IPS DF 6.9 (cell line): ENCODE measurements at regions not wholly inside any gene's neighbourhood (a gene's known extent, or its start where the extent isn't known, plus 50 kb on each side); places are given as distances from the start of the nearest gene placed in this dataset.
A peak's percentile ranks its signal among the peaks of the same experiment; 100 is the strongest.

Source experiments
- DNase-seq: peaks from one replicate; pipeline ENCODE4 v3.0.0-alpha.2; 2013; ENCODE audit warnings: low read depth, low spot score
- H3K27ac ChIP-seq: one replicate; pipeline ENCODE4 v1.5.1; 2013; ENCODE audit warnings: low read length, control low read depth
- H3K27me3 ChIP-seq: 2 replicates; pipeline ENCODE4 v1.6.1; 2013; ENCODE audit warnings: mild to moderate bottlenecking, low read length; ENCODE audit not compliant: control insufficient read depth, insufficient read depth
- H3K36me3 ChIP-seq: 2 replicates; pipeline ENCODE4 v1.6.1; 2013; ENCODE audit warnings: low read length; ENCODE audit not compliant: control insufficient read depth, insufficient read depth
- H3K4me1 ChIP-seq: 2 replicates; pipeline ENCODE4 v1.6.1; 2013; ENCODE audit warnings: low read length; ENCODE audit not compliant: control insufficient read depth, insufficient read depth
- H3K4me3 ChIP-seq: 2 replicates; pipeline ENCODE4 v1.5.1; 2013; ENCODE audit warnings: mild to moderate bottlenecking, low read length
- H3K9me3 ChIP-seq: 2 replicates; pipeline ENCODE4 v1.6.1; 2013; ENCODE audit warnings: low read length, inconsistent platforms; ENCODE audit not compliant: control insufficient read depth, insufficient read depth
- WGBS: extraction: QIAGEN DNeasy Blood & Tissue Kit; methylation state at CpG from one replicate; pipeline ENCODE4 v1.1.7; 2013; ENCODE audit warnings: mixed read lengths, missing lambda C conversion rate; ENCODE audit not compliant: insufficient read length, insufficient coverage; 5-methylcytosine and 5-hydroxymethylcytosine counted together

DNA sequence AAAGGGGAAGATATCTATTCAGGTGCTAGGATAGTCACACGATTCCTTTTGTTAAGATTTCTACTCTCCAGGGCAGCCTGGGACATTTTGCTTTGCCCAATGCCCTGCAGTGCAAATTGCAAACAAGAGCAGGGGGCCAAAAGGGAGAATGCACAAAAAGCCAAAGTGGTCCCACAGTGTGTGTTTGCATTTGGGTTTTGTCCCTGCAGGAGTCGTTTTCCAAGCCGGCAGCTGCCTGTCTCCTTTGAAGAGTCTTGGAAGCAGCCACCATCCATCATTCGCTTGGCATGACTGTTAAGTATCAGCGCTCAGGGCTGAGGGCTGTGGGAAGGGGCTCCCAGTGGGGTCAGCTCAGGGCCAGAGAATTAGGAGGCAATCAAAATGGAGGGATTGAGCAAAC is 184.7 kb downstream of the MIAT start:
- WGBS: no CpG with 5 or more reads among the region's 5 CpGs
- no peaks in the 10 kb centered on the region for H3K9me3 ChIP-seq
- 0 out of 2 replicates have a peak, but pooled peaks cover 3% of the 10 kb centered on the region for H3K4me1 ChIP-seq
- H3K4me3 ChIP-seq: no peak overlapping the region
- H3K27me3 ChIP-seq: no peaks in the 10 kb centered on the region
- no peak for DNase-seq
- H3K36me3 ChIP-seq: no peaks in the 10 kb centered on the region
- H3K27ac ChIP-seq: no peak overlapping the region

DNA sequence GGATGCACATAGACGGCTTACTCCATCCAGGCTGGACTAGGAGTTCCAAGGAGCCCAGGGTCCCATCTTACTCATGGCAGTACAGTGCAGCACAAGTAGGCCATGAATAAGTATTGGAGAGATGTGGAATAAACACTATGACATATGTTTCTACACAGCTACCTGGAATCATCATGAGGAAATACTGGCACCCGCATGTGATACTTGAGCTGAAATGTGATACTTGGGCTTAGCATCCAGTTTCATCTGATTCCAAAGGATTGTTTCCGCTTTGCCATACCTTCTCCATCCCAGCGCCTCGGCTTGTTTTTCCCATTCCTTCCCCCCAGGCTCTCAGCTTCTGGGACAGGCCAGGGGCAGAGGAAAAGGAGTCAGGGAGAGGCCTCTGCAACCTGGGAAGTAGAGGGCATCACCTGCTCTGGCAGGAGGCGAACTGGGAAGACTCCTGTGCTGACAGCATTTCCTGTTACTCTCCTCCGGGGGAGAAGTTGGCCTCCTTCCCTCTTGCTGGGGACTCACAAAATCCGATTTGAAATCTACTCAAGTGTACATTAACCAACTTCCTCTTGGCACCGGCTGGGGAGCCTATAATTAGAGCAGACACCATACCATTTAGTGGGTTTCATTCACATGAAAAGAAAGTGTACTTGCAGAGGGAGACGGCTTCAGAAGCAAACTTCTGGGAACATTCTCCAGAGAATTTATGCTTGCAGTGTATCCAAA is 187.8 kb downstream of the MIAT start:
- no peak for DNase-seq
- WGBS: no CpG with 5 or more reads among the region's 10 CpGs
- H3K27ac ChIP-seq: no peak overlapping the region
- no peak overlapping the region for H3K4me3 ChIP-seq
- no peaks in the 10 kb centered on the region for H3K9me3 ChIP-seq
- no peaks in the 10 kb centered on the region for H3K4me1 ChIP-seq
- H3K36me3 ChIP-seq: no peaks in the 10 kb centered on the region
- no peaks in the 10 kb centered on the region for H3K27me3 ChIP-seq

DNA sequence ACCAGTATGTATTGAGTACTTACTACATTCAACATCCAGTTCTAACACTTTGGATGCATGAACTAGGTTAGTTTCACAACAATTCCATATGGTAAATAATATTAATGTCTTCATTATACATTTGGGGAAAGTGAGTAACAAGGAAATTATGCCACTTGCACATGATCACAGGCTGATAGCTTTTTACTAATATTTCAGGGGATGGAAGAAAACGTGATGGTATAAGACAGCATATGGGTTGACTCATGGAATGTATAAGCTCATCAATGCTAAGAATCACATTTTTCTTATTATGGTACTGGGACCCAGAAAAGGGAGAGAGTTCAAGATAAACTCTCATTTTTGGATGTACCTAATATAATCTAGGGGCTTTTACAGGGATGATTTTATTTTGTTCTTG is 188.7 kb downstream of the MIAT start:
- no CpG with 5 or more reads among the region's 1 CpG for WGBS
- no peak overlapping the region for H3K4me3 ChIP-seq
- DNase-seq: no peak
- H3K27ac ChIP-seq: no peak overlapping the region
- no peaks in the 10 kb centered on the region for H3K36me3 ChIP-seq
- H3K27me3 ChIP-seq: no peaks in the 10 kb centered on the region
- H3K9me3 ChIP-seq: no peaks in the 10 kb centered on the region
- H3K4me1 ChIP-seq: no peaks in the 10 kb centered on the region

DNA sequence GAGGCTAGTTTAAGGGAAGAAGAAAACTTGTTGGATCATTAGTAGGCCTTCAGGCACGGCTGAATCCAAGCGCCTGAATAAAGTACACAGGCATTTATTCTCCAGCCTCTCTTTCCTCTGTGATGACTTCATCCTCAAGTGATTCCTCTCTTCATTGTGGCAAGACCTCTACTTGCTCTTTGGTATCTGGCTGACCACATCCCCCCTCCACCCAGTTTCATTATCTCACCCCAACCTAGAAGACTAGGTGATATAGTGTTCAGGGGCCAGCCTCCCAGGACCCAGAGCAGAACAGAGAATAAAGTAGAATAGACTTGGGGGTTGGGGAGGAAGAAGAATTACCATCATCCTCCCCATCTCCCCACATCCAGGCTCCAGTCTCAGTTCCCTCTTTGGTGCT is 189.3 kb downstream of the MIAT start:
- no peaks in the 10 kb centered on the region for H3K4me1 ChIP-seq
- no peaks in the 10 kb centered on the region for H3K36me3 ChIP-seq
- no peak overlapping the region for H3K27ac ChIP-seq
- DNase-seq: no peak
- WGBS: no CpG with 5 or more reads among the region's 2 CpGs
- no peak overlapping the region for H3K4me3 ChIP-seq
- H3K9me3 ChIP-seq: no peaks in the 10 kb centered on the region
- H3K27me3 ChIP-seq: no peaks in the 10 kb centered on the region

DNA sequence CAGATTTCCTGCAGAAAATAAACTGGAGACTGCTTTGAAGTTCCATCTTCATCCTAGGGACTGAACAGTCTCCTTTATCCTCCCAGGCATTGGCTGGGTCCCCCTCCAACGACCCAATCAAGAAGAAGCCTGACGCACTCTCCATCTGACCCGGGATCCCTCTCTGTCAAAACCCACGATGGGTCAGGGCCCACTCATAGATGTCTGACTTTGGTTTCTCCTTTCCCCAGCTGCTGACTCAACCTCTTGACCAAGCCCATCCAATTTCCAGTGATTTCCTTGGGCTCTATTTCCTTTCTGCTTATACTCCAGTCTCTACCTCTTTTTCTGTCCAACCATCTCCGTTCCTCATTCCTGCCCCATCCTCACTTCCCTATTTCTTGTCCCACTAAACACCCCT is 189.7 kb downstream of the MIAT start:
- Histone ChIP-seq H3K4me1 (no peaks in the 10 kb centered on the region), H3K36me3 (no peaks in the 10 kb centered on the region), H3K9me3 (no peaks in the 10 kb centered on the region), H3K27ac (no peak overlapping the region), H3K4me3 (no peak overlapping the region), H3K27me3 (no peaks in the 10 kb centered on the region)
- DNase-seq: no peak
- WGBS: no CpG with 5 or more reads among the region's 5 CpGs

DNA sequence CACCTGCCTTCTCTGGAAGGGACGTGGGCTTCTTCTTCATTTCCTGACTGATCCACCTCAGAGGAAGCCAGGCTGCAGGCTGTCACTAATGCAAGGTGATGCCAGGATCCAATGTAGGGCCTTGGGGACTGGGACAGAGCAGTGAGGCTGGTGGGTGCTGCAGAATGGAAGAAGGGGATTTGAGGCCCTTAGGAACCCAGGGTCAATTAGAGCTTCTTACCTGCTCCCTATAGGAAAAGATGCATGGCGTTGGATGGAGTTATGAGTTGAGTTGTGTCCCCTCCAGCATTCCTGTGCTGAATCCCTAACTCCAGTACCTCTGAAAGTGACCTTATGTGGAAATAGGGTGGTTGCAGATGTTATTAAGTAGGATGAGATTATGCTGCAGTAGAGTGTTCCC is 190.4 kb downstream of the MIAT start:
- H3K36me3 ChIP-seq: no peaks in the 10 kb centered on the region
- DNase-seq: no peak
- H3K4me1 ChIP-seq: no peaks in the 10 kb centered on the region
- H3K4me3 ChIP-seq: no peak overlapping the region
- WGBS: no CpG with 5 or more reads among the region's 2 CpGs
- H3K27ac ChIP-seq: no peak overlapping the region
- no peaks in the 10 kb centered on the region for H3K9me3 ChIP-seq
- H3K27me3 ChIP-seq: no peaks in the 10 kb centered on the region

DNA sequence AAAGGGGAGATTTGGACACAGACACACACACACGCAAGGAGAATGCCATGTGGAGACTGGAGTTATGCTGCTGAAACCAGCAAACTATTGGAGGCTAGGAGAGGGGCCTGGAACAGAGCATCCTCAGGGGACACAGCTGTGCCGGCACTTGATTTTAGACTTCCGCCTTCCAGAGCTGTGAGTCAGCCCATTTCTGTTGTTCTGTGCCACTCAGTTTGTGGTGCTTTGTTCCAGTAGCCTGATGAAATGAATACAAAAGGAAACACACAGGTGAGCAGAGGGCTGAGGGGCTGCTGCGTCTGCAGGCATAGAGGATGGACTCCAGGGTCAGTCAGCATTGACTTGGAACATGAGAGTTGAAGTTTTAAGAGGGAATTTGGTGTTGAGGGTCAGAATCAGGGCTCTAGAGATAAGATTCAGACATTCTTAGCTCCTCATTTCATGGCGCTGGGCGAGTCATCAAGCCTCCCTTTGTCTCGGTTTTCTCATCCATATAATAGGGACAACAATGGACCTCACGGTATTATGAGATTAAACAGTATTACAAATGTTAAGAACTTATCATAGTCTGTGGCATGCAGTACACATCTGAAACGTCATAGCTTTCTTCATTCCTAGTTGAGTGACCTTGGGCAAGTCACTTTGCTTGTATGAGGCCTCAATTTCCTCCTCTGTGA is 191.0 kb downstream of the MIAT start:
- H3K4me1 ChIP-seq: no peaks in the 10 kb centered on the region
- DNase-seq: no peak
- no peak overlapping the region for H3K27ac ChIP-seq
- H3K27me3 ChIP-seq: no peaks in the 10 kb centered on the region
- no peak overlapping the region for H3K4me3 ChIP-seq
- WGBS: no CpG with 5 or more reads among the region's 9 CpGs
- H3K36me3 ChIP-seq: no peaks in the 10 kb centered on the region
- no peaks in the 10 kb centered on the region for H3K9me3 ChIP-seq

DNA sequence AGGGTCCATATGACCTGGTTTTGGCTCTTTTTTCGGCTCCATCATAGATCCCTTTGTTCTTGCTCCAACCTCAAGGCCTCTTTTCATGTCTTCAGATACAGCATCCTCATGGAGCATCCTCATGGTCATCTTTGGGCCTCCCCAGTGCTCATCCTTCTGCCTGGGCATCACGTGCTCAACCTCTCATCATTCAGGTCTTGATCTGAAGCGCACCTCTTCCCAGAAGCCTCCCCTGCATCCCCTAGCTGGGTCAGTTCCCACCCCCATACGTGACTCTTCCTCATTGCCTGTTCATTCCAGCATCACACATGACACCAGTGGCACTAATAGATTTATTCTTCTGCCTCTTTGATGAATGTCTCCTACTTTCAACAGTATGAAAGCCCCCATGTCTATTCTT is 192.2 kb downstream of the MIAT start:
- Histone ChIP-seq H3K9me3 (no peaks in the 10 kb centered on the region), H3K4me3 (no peak overlapping the region), H3K27me3 (no peaks in the 10 kb centered on the region), H3K4me1 (no peaks in the 10 kb centered on the region), H3K27ac (no peak overlapping the region), H3K36me3 (no peaks in the 10 kb centered on the region)
- DNase-seq: no peak
- no CpG with 5 or more reads among the region's 4 CpGs for WGBS

DNA sequence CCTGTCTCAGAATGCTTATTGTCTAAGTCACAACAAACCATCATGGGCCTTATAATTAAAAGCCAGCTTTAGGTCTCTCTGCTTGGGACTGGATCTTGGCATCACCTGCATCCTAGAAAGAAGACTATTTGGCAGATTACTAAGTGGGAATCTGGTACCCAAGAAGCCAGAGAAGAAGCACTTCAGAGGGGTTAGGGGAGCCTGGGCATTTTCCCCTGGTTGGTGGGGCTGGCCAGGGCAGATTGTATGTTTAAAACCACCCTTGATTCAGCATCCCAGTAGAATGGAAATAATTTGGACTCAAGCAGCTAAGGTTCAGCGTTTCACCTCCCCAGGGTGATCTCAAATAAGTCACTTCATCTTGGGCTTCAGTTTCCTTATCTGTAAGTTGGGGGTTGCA is 193.7 kb downstream of the MIAT start:
- Histone ChIP-seq H3K36me3 (no peaks in the 10 kb centered on the region), H3K9me3 (no peaks in the 10 kb centered on the region), H3K4me1 (no peaks in the 10 kb centered on the region), H3K4me3 (no peak overlapping the region), H3K27me3 (no peaks in the 10 kb centered on the region), H3K27ac (no peak overlapping the region)
- WGBS: no CpG with 5 or more reads among the region's 1 CpG
- DNase-seq: no peak

DNA sequence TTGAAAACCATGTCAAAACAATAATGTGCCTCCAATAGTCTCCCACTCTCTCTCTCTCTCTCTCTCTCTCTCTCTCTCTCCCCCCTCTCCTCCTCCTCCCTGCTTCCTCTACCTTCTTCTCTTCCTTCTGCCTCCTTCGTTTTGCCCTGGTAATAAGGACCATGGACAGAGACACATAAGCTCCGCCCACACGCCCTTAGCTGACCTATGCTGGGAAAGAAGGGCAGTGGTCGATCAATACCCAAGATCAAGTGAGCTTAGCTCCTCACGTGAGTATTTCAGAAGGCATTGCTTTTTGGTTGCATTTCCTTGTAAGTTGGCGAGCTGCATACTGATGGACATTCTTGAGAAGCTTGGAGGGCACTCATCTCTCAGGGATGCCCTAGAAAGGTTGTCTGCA is 194.8 kb downstream of the MIAT start:
- no peaks in the 10 kb centered on the region for H3K27me3 ChIP-seq
- WGBS: no CpG with 5 or more reads among the region's 6 CpGs
- no peaks in the 10 kb centered on the region for H3K36me3 ChIP-seq
- H3K27ac ChIP-seq: no peak overlapping the region
- no peak overlapping the region for H3K4me3 ChIP-seq
- peak; percentile 71 for DNase-seq
- H3K9me3 ChIP-seq: no peaks in the 10 kb centered on the region
- no peaks in the 10 kb centered on the region for H3K4me1 ChIP-seq

DNA sequence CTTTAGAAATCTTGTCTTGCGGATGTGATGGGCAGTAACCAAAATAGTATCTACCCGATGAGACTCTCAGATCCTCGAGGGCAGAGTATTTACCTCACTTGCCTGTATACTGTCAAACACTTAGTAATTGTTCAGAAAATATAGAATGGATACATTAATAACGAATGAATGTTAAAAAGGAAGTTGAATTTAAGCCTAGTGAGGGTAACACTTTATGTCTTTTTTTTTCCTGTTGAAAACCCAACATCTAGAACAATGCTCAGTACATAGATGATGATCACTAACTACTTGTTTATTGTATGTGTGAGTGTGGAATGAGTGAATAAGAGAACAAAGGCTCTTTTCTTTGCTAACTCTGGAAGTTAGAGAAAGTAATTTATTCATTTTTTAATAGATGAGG is 195.7 kb downstream of the MIAT start:
- Histone ChIP-seq H3K4me3 (no peak overlapping the region), H3K27ac (no peak overlapping the region), H3K9me3 (no peaks in the 10 kb centered on the region), H3K27me3 (no peaks in the 10 kb centered on the region), H3K36me3 (no peaks in the 10 kb centered on the region), H3K4me1 (no peaks in the 10 kb centered on the region)
- no CpG with 5 or more reads among the region's 4 CpGs for WGBS
- DNase-seq: no peak
